Parathyroid adenoma (tissue), 2 donors: ENCODE measurements at regions not wholly inside any gene's neighbourhood (a gene's known extent, or its start where the extent isn't known, plus 50 kb on each side); places are given as distances from the start of the nearest gene placed in this dataset.

Experiments
- H2AFZ ChIP-seq: fragments of 300-600 bp; sonication (generic); one replicate; pipeline ENCODE4 v1.7.0; 2017; ENCODE audit warnings: antibody characterized with exemption, mild to moderate bottlenecking
- H3K27ac ChIP-seq: fragments of 300-600 bp; sonication (generic); one replicate; pipeline ENCODE4 v1.7.0; 2017
- H3K27me3 ChIP-seq: fragments of 300-600 bp; sonication (generic); one replicate; pipeline ENCODE4 v1.7.0; 2017; ENCODE audit warnings: low read length; ENCODE audit not compliant: control insufficient read depth, insufficient read depth
- H3K36me3 ChIP-seq: fragments of 300-600 bp; sonication (generic); one replicate; pipeline ENCODE4 v1.7.0; 2017; ENCODE audit warnings: low read length; ENCODE audit not compliant: control insufficient read depth, insufficient read depth
- H3K4me1 ChIP-seq: fragments of 300-600 bp; sonication (generic); one replicate; pipeline ENCODE4 v1.7.0; 2017; ENCODE audit warnings: control low read depth
- H3K4me2 ChIP-seq: fragments of 300-600 bp; sonication (generic); one replicate; pipeline ENCODE4 v1.7.0; 2017; ENCODE audit warnings: low read length
- H3K4me3 ChIP-seq: fragments of 300-600 bp; sonication (generic); one replicate; pipeline ENCODE4 v1.7.0; 2017; ENCODE audit warnings: low read depth, low read length
- H3K79me2 ChIP-seq: fragments of 300-600 bp; sonication (generic); one replicate; pipeline ENCODE4 v1.7.0; 2017; ENCODE audit warnings: control low read depth
- H3K9ac ChIP-seq: fragments of 300-600 bp; sonication (generic); one replicate; pipeline ENCODE4 v1.7.0; 2017; ENCODE audit warnings: mild to moderate bottlenecking
- H3K9me3 ChIP-seq: fragments of 300-600 bp; sonication (generic); one replicate; pipeline ENCODE4 v1.7.0; 2017; ENCODE audit warnings: low read length; ENCODE audit not compliant: control insufficient read depth
- TF ChIP-seq, protein P1 (sequence below): fragments of 300-600 bp; sonication (generic); IDR thresholded peaks from one replicate; pipeline ENCODE4 v1.7.0; 2017; ENCODE audit warnings: antibody characterized with exemption, mild to moderate bottlenecking
- donor health status: primary hyperparathyroidism.

DNA sequence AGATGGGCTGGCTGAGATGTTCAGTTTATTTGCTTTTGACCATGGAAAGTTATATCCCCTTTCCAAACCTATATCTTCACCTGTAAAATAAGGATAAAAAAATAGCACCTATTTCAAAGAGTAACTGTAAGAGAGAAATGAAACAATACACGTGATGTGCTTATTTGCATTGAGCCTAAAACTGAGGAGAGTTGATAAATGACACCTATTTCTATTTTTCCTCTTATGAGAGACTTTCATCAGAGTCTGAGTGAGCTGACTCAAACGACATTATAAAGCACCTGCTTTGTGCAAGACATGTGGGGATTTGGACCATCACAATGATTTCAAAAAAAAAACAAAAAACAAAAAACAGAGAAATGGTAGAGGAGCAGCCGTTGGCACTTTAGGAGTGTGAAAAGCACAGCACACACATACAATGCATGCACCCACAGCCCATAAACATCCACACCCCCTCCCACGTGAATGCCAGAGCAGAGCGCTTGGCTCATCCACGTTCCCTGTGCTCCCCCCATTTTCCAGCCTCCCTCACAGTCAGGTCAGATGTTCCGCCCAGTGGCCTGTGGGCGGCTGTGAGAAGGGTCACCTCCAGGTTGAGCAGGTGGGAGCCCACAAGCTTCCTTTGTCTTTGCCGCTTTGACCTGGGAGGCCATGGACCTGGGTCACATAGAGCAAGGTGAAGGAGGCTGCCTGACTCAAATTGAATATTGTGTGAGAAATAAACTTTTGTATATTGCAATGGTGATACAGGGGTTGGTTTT is 253.2 kb upstream of the ZNF32 start:
- no peaks in the 10 kb centered on the region for H3K79me2 ChIP-seq

DNA sequence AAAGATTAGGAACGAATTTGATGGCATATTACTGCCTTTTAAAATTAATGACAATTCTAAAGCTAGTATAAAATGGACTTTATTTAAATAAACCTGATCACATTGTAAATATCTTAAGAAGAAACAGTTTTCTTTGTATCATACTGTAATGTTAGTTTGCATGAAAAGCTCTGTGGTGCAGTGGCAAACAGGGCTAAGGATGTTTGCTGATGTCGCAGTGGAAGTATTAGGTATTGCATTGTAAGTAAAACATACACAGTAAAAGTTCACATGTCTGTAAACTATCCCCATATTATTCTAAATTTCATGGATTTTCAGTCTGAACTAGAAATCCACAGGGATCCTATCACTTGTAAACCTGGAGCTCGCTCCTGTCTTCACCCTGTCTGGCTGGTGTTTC is 252.6 kb upstream of the ZNF32 start:
- Histone ChIP-seq H3K79me2 (no peaks in the 10 kb centered on the region), H2AFZ (no peak overlapping the region), H3K9me3 (no peaks in the 10 kb centered on the region), H3K4me3 (no peak overlapping the region), H3K4me2 (no peak overlapping the region), H3K27ac (no peak overlapping the region), H3K9ac (no peak overlapping the region), H3K27me3 (no peaks in the 10 kb centered on the region), H3K4me1 (no peaks in the 10 kb centered on the region), H3K36me3 (no peaks in the 10 kb centered on the region)
- TF ChIP-seq, protein P1, sequence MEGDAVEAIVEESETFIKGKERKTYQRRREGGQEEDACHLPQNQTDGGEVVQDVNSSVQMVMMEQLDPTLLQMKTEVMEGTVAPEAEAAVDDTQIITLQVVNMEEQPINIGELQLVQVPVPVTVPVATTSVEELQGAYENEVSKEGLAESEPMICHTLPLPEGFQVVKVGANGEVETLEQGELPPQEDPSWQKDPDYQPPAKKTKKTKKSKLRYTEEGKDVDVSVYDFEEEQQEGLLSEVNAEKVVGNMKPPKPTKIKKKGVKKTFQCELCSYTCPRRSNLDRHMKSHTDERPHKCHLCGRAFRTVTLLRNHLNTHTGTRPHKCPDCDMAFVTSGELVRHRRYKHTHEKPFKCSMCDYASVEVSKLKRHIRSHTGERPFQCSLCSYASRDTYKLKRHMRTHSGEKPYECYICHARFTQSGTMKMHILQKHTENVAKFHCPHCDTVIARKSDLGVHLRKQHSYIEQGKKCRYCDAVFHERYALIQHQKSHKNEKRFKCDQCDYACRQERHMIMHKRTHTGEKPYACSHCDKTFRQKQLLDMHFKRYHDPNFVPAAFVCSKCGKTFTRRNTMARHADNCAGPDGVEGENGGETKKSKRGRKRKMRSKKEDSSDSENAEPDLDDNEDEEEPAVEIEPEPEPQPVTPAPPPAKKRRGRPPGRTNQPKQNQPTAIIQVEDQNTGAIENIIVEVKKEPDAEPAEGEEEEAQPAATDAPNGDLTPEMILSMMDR, result no peak

More for the DNA sequence above, 253.2 kb upstream of the ZNF32 start:
- no peak overlapping the region for H2AFZ ChIP-seq
- no peak overlapping the region for H3K9ac ChIP-seq
- TF ChIP-seq, protein P1, result no peak
- no peak overlapping the region for H3K27ac ChIP-seq
- no peak overlapping the region for H3K4me3 ChIP-seq
- H3K4me2 ChIP-seq, result no peak overlapping the region
- no peaks in the 10 kb centered on the region for H3K36me3 ChIP-seq
- H3K4me1 ChIP-seq, result no peaks in the 10 kb centered on the region
- H3K27me3 ChIP-seq, result no peaks in the 10 kb centered on the region
- no peaks in the 10 kb centered on the region for H3K9me3 ChIP-seq

DNA sequence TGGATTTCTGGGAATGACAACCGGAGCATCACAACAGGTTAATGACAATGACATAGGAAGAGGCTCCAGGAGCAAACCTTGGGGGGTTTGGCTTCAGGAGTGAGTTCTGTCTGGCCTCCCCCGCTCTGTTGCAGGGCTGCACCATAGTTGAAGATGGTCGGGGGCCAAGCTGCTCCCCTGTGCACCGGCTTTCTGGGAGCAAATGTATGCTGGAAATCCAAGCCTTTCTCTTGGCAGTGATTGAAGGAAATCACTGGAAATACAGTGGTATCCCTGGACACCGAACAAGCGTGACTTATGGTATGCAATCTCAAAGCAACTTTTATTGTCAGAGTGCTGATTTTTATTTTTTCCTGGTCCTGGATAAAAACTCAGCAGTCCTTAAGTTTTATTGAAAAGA is 251.9 kb upstream of the ZNF32 start:
- Histone ChIP-seq H2AFZ (no peak overlapping the region), H3K36me3 (no peaks in the 10 kb centered on the region), H3K4me2 (no peak overlapping the region), H3K9me3 (no peaks in the 10 kb centered on the region), H3K27me3 (no peaks in the 10 kb centered on the region), H3K9ac (no peak overlapping the region), H3K79me2 (no peaks in the 10 kb centered on the region), H3K27ac (no peak overlapping the region), H3K4me3 (no peak overlapping the region), H3K4me1 (no peaks in the 10 kb centered on the region)
- TF ChIP-seq, protein P1, result no peak

DNA sequence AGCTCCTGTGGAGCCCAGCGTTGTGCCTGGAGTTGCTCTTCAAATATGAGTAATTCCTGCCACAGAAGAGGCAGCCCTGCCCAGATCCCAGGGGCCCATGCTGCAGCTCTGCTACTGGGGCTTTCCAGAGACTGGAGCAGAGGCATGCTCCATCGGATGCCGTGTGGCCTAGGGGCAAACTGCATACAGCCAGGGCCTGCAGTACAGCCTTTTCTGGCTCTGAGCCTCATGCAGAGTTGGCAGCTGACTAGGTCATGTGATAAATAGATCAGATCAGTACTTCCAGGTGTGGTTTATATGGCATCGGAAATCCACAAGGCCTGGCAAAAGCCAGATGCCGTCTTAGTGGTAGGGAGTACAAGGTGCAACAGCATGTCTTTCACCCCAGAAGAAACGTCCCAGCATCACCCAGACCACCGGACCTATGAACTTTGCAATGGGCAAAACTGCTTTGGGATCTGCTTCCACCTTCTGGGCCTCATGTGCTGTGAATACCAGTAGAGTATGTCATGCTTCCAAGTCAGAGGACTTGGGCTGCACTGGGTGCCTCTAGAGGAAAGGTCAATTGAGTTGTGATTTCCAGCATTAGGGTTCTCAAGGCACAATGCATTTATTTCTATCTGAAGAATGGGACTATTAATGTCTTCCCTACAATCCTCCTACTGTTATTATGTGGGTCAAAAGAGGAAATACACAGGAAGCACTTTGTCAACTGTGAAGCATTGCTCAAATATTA is 250.7 kb upstream of the ZNF32 start:
- H3K27me3 ChIP-seq, result peaks cover 3% of the 10 kb centered on the region
- no peaks in the 10 kb centered on the region for H3K4me1 ChIP-seq
- no peaks in the 10 kb centered on the region for H3K9me3 ChIP-seq
- H3K4me3 ChIP-seq, result no peak overlapping the region
- H3K79me2 ChIP-seq, result no peaks in the 10 kb centered on the region
- H3K27ac ChIP-seq, result no peak overlapping the region
- H3K36me3 ChIP-seq, result no peaks in the 10 kb centered on the region
- H2AFZ ChIP-seq, result no peak overlapping the region
- H3K9ac ChIP-seq, result no peak overlapping the region
- H3K4me2 ChIP-seq, result no peak overlapping the region
- TF ChIP-seq, protein P1, result no peak
